GM21786 (cell line): ENCODE measurements at regions not wholly inside any gene's neighbourhood (a gene's known extent, or its start where the extent isn't known, plus 50 kb on each side); places are given as distances from the start of the nearest gene placed in this dataset.
"Not testable (repeated sequence)": the region's sequence is repeated elsewhere in the genome, so short reads cannot be mapped to it uniquely, and the experiment has no call there.

Experiments used
- ATAC-seq: cut with Tn5 transposase; IDR thresholded peaks from one replicate; pipeline ENCODE4 v1.9.1; 2021; ENCODE audit not compliant: unreplicated experiment

- not testable (repeated sequence) for ATAC-seq
Observed at GRCh38 chr21:5103880-5104561, 5417.4 kb upstream of the TPTE start.

- ATAC-seq, result not testable (repeated sequence)
Observed at GRCh38 chr21:5104562-5104928, 5416.8 kb upstream of the TPTE start.

GRCh38 chr21:5105939-5106708 lies 5415.3 kb upstream of the TPTE start:
- not testable (repeated sequence) for ATAC-seq

- not testable (repeated sequence) for ATAC-seq
Observed at GRCh38 chr21:5106767-5107464, 5414.5 kb upstream of the TPTE start.

GRCh38 chr21:5107637-5108036 lies 5413.7 kb upstream of the TPTE start:
- ATAC-seq, result not testable (repeated sequence)

- ATAC-seq, result not testable (repeated sequence)
Observed at GRCh38 chr21:5108048-5108775, 5413.2 kb upstream of the TPTE start.

GRCh38 chr21:5111197-5111596 lies 5410.2 kb upstream of the TPTE start:
- not testable (repeated sequence) for ATAC-seq

GRCh38 chr21:5113092-5113491 lies 5408.3 kb upstream of the TPTE start:
- not testable (repeated sequence) for ATAC-seq

GRCh38 chr21:5114468-5114867 lies 5406.9 kb upstream of the TPTE start:
- ATAC-seq, result not testable (repeated sequence)

GRCh38 chr21:5114893-5115645 lies 5406.3 kb upstream of the TPTE start:
- not testable (repeated sequence) for ATAC-seq

GRCh38 chr21:5115646-5116343 lies 5405.6 kb upstream of the TPTE start:
- ATAC-seq, result not testable (repeated sequence)

GRCh38 chr21:5116344-5117123 lies 5404.8 kb upstream of the TPTE start:
- not testable (repeated sequence) for ATAC-seq

GRCh38 chr21:5117135-5117534 lies 5404.2 kb upstream of the TPTE start:
- not testable (repeated sequence) for ATAC-seq

GRCh38 chr21:5117666-5118295 lies 5403.6 kb upstream of the TPTE start:
- not testable (repeated sequence) for ATAC-seq

- peak; percentile 46 for ATAC-seq
Observed at GRCh38 chr21:5118296-5118679, 5403.1 kb upstream of the TPTE start.

GRCh38 chr21:5119179-5119578 lies 5402.2 kb upstream of the TPTE start:
- ATAC-seq, result not testable (repeated sequence)

- ATAC-seq, result not testable (repeated sequence)
Observed at GRCh38 chr21:5121399-5121798, 5400.0 kb upstream of the TPTE start.

GRCh38 chr21:5121849-5122248 lies 5399.5 kb upstream of the TPTE start:
- ATAC-seq, result not testable (repeated sequence)
